GM12878 (cell line): ENCODE measurements at regions not wholly inside any gene's neighbourhood (a gene's known extent, or its start where the extent isn't known, plus 50 kb on each side); places are given as distances from the start of the nearest gene placed in this dataset.

Experiments
- ATAC-seq: fragments of 200-7000 bp; cut with Tn5 transposase; 3 replicates; pipeline ENCODE4 v1.9.1; 2020; ENCODE audit warnings: mild to moderate bottlenecking, moderate library complexity
- BruUV-seq: library from RNA; stranded (reverse); fragments of 400-500 nt; replicated peaks from 2 replicates; lab custom pipeline; 2021; lab: Mats Ljungman, UMichigan
- CTCF ChIA-PET: fragments of 300-600 bp; sonication (Branson Sonifier 250); formaldehyde crosslinking; extraction: SDS; loops from one replicate; lab custom pipeline; 2021; ENCODE audit warnings: inconsistent platforms; lab: Yijun Ruan, JAX
- POLR2A ChIA-PET: fragments of 350-600 bp; formaldehyde crosslinking; extraction: SDS; loops from one replicate; lab custom pipeline; 2021; ENCODE audit warnings: inconsistent platforms; lab: Charles Lee
- RAD21 ChIA-PET: fragments of 300-600 bp; sonication (Branson Sonifier 250); formaldehyde crosslinking; loops from one replicate; lab custom pipeline; 2023; ENCODE audit warnings: antibody characterized with exemption; ENCODE audit not compliant: unreplicated experiment; lab: Charles Lee
- SMC1A ChIA-PET: fragments of 300-600 bp; sonication (Branson Sonifier 250); formaldehyde crosslinking; loops from one replicate; lab custom pipeline; 2023; ENCODE audit not compliant: unreplicated experiment, uncharacterized antibody; lab: Charles Lee
- DNase-seq: peaks from one replicate; pipeline ENCODE4 v3.0.0-alpha.2; 2011; ENCODE audit warnings: low read depth, low spot score
- FAIRE-seq: peaks from 3 replicates; lab custom pipeline; 2011; peaks lifted over from hg19 to GRCh38; lab: Jason Lieb, UNC
- H2AFZ ChIP-seq: 2 replicates; pipeline ENCODE4 v1.6.0; 2011; ENCODE audit warnings: low read depth, low read length, control low read depth; ENCODE audit not compliant: control insufficient read depth
- H3K27ac ChIP-seq: 2 replicates; pipeline ENCODE4 v1.5.1; 2011; ENCODE audit warnings: control low read depth; ENCODE audit not compliant: control insufficient read depth, insufficient read depth
- H3K27me3 ChIP-seq, 2 experiments: replicated peaks in 1 of 2; 2 replicates each; pipeline versions ENCODE4 v1.6.0 to v1.6.1; 2011; ENCODE audit warnings: low read length in 1 of 2; ENCODE audit not compliant: control insufficient read depth in 2 of 2, insufficient read depth in 2 of 2
- H3K36me3 ChIP-seq, 2 experiments: 2 replicates each; pipeline ENCODE4 v1.5.1; 2011; ENCODE audit warnings: low read length in 1 of 2; ENCODE audit not compliant: control insufficient read depth in 2 of 2, insufficient read depth in 2 of 2
- H3K4me1 ChIP-seq: 2 replicates; pipeline ENCODE4 v1.6.1; 2011; ENCODE audit warnings: mild to moderate bottlenecking, low read length, moderate library complexity, mixed read lengths; ENCODE audit not compliant: control insufficient read depth, insufficient read depth
- H3K4me2 ChIP-seq: 2 replicates; pipeline ENCODE4 v1.6.0; 2011; ENCODE audit warnings: control low read depth; ENCODE audit not compliant: control insufficient read depth, insufficient read depth
- H3K4me3 ChIP-seq: fragments of 200-600 bp; sonication (generic); 2 replicates; pipeline ENCODE4 v1.5.1; 2016
- H3K79me2 ChIP-seq: 2 replicates; pipeline ENCODE4 v1.6.0; 2011; ENCODE audit warnings: low read length; ENCODE audit not compliant: control insufficient read depth, insufficient read depth
- H3K9ac ChIP-seq: 2 replicates; pipeline ENCODE4 v1.8.0; 2011; ENCODE audit warnings: low read length, control low read depth, mixed read lengths; ENCODE audit not compliant: control insufficient read depth, insufficient read depth
- H3K9me3 ChIP-seq: replicated peaks from 3 replicates; pipeline ENCODE4 v1.5.1; 2011; ENCODE audit warnings: mild to moderate bottlenecking, low read length; ENCODE audit not compliant: control insufficient read depth, insufficient read depth
- H4K20me1 ChIP-seq: 2 replicates; pipeline ENCODE4 v1.6.0; 2011; ENCODE audit not compliant: control insufficient read depth, insufficient read depth
- ATF7 ChIP-seq: fragments of 450-650 bp; IDR thresholded peaks from 2 replicates; pipeline ENCODE4 v1.6.1; 2016; ENCODE audit warnings: low read depth, mild to moderate bottlenecking
- BCLAF1 ChIP-seq: fragments of 450-650 bp; IDR thresholded peaks from 2 replicates; pipeline ENCODE4 v1.6.1; 2017; ENCODE audit warnings: antibody characterized with exemption, mild to moderate bottlenecking, moderate library complexity
- CBFB ChIP-seq: IDR thresholded peaks from 2 replicates; pipeline ENCODE4 v1.6.1; 2016; ENCODE audit warnings: antibody characterized with exemption, low read depth
- EP300 ChIP-seq, 2 experiments: fragments of 150-350 bp in 1 of 2; IDR thresholded peaks; 2 replicates each; pipeline ENCODE4 v1.6.1; 2011 to 2012; ENCODE audit warnings: low read depth in 2 of 2, low read length in 2 of 2, borderline replicate concordance in 1 of 2, improper control_type of control experiment in 1 of 2, inconsistent platforms in 1 of 2; ENCODE audit not compliant: control insufficient read depth in 1 of 2
- IRF4 ChIP-seq: IDR thresholded peaks from 2 replicates; pipeline ENCODE4 v1.6.1; 2011; ENCODE audit warnings: low read depth, low read length
- NFXL1 ChIP-seq: fragments of 450-650 bp; IDR thresholded peaks from 2 replicates; pipeline ENCODE4 v1.6.1; 2017; ENCODE audit warnings: antibody characterized with exemption, mild to moderate bottlenecking, borderline replicate concordance
- RBBP5 ChIP-seq: fragments of 200-600 bp; sonication (generic); conservative IDR thresholded peaks from 2 replicates; pipeline ENCODE4 v1.6.1; 2016
- RCOR1 ChIP-seq: conservative IDR thresholded peaks from 2 replicates; pipeline ENCODE4 v1.6.1; 2012; ENCODE audit warnings: low read depth, low read length, improper control_type of control experiment
- SMAD5 ChIP-seq: IDR thresholded peaks from 2 replicates; pipeline ENCODE4 v1.6.1; 2016; ENCODE audit warnings: antibody characterized with exemption, low read depth
- SP1 ChIP-seq: IDR thresholded peaks from one replicate; pipeline ENCODE4 v1.6.1; 2011; ENCODE audit warnings: low read depth, low read length
- TARDBP ChIP-seq: IDR thresholded peaks from 2 replicates; pipeline ENCODE4 v1.6.1; 2016; ENCODE audit warnings: borderline replicate concordance
- TBL1XR1 ChIP-seq: IDR thresholded peaks from 2 replicates; pipeline ENCODE4 v1.6.1; 2012; ENCODE audit warnings: low read depth, low read length, improper control_type of control experiment
- ZNF217 ChIP-seq: fragments of 450-650 bp; IDR thresholded peaks from 2 replicates; pipeline ENCODE4 v1.6.1; 2017; ENCODE audit warnings: antibody characterized with exemption, mild to moderate bottlenecking
- ZNF687 ChIP-seq: fragments of 450-650 bp; IDR thresholded peaks from 2 replicates; pipeline ENCODE4 v1.6.1; 2017; ENCODE audit warnings: mild to moderate bottlenecking, moderate library complexity
- WGBS: methylation state at CpG from one replicate; pipeline ENCODE4 v1.1.6; 2016; ENCODE audit warnings: low lambda C conversion rate; ENCODE audit not compliant: insufficient replicate concordance, insufficient coverage; ENCODE audit errors: missing lambda C conversion rate; 5-methylcytosine and 5-hydroxymethylcytosine counted together
- in situ Hi-C: fragments of 300-500 bp; cut with MboI; formaldehyde crosslinking; loops from 9 replicates; pipeline ENCODE4 v1.14.3; 2018; ENCODE audit warnings: mixed read lengths
- intact Hi-C: fragments of 100-400 bp; cut with micrococcal nuclease; formaldehyde crosslinking; loops from one replicate; pipeline ENCODE4 v1.14.2; 2022; ENCODE audit not compliant: unreplicated experiment

- FAIRE-seq (no peak), DNase-seq (no peak), ATAC-seq (no peak)
- Histone ChIP-seq H3K9ac (no peak overlapping the region), H3K27ac (no peak overlapping the region), H3K4me3 (no peak overlapping the region), H4K20me1 (no peaks in the 10 kb centered on the region), H3K9me3 (no peaks in the 10 kb centered on the region), H2AFZ (no peak overlapping the region), H3K79me2 (no peaks in the 10 kb centered on the region), H3K36me3 (no peaks in the 10 kb centered on the region), H3K27me3 (no peaks in the 10 kb centered on the region), H3K4me1 (no peaks in the 10 kb centered on the region), H3K4me2 (no peak overlapping the region)
- BruUV-seq, result no TSS peak
- ChIA-PET CTCF (no interaction called here), SMC1A (no interaction called here), POLR2A (no interaction called here), RAD21 (no interaction called here)
- WGBS, result 20% methylated on average over 2 of the region's 2 CpGs
- in situ Hi-C loops (no loop called here), intact Hi-C loops (no loop called here)
- TF ChIP-seq ZNF687 (no peak), SMAD5 (no peak), TARDBP (no peak), ZNF217 (no peak), IRF4 (no peak), SP1 (no peak), EP300 (IDR thresholded peaks at IDR 0.05; ENCODE audit: borderline replicate concordance in 1 of 2, control insufficient read depth in 1 of 2, low read depth in 2 of 2, low read length in 2 of 2) (no peak), CBFB (no peak), RCOR1 (no peak), ATF7 (no peak), NFXL1 (no peak), BCLAF1 (no peak), TBL1XR1 (no peak), RBBP5 (no peak)
These were observed 282.1 kb downstream of the INSC start for GRCh38 chr11:15396778-15397177.
